HG03095 (cell line): ENCODE measurements at regions not wholly inside any gene's neighbourhood (a gene's known extent, or its start where the extent isn't known, plus 50 kb on each side); places are given as distances from the start of the nearest gene placed in this dataset.
"Not testable (repeated sequence)": the region's sequence is repeated elsewhere in the genome, so short reads cannot be mapped to it uniquely, and the experiment has no call there.

Experiments
- ATAC-seq: cut with Tn5 transposase; IDR thresholded peaks from one replicate; pipeline ENCODE4 v1.9.1; 2021; ENCODE audit warnings: moderate library complexity; ENCODE audit not compliant: unreplicated experiment

GRCh38 chr16:76797457-76797856 is 393.5 kb upstream of the MON1B start:
- no peak for ATAC-seq

- ATAC-seq, result no peak
These were observed 390.8 kb upstream of the MON1B start for GRCh38 chr16:76800196-76800595.

- ATAC-seq, result no peak
These were observed 389.6 kb upstream of the MON1B start for GRCh38 chr16:76801357-76801756.

GRCh38 chr16:76816475-76816874 is 374.5 kb upstream of the MON1B start:
- ATAC-seq, result no peak

GRCh38 chr16:76818606-76819181 is 372.3 kb upstream of the MON1B start:
- ATAC-seq, result no peak

- ATAC-seq, result no peak
These were observed 371.6 kb upstream of the MON1B start for GRCh38 chr16:76819226-76819916.

- ATAC-seq, result no peak
These were observed 366.8 kb upstream of the MON1B start for GRCh38 chr16:76824221-76824620.

- no peak for ATAC-seq
These were observed 366.2 kb upstream of the MON1B start for GRCh38 chr16:76824791-76825190.

GRCh38 chr16:76835339-76835738 is 355.7 kb upstream of the MON1B start:
- ATAC-seq, result no peak

GRCh38 chr16:76835779-76836300 is 355.1 kb upstream of the MON1B start:
- ATAC-seq, result no peak

- ATAC-seq, result no peak
These were observed 353.1 kb upstream of the MON1B start for GRCh38 chr16:76837872-76838271.

GRCh38 chr16:76854234-76854633 is 336.8 kb upstream of the MON1B start:
- ATAC-seq, result no peak

- no peak for ATAC-seq
These were observed 334.9 kb upstream of the MON1B start for GRCh38 chr16:76856112-76856511.

- ATAC-seq, result no peak
These were observed 333.6 kb upstream of the MON1B start for GRCh38 chr16:76857402-76857801.

- ATAC-seq, result no peak
These were observed 328.1 kb upstream of the MON1B start for GRCh38 chr16:76862901-76863300.

- ATAC-seq, result no peak
These were observed 324.0 kb upstream of the MON1B start for GRCh38 chr16:76866994-76867393.

- no peak for ATAC-seq
These were observed 315.1 kb upstream of the MON1B start for GRCh38 chr16:76875898-76876297.

GRCh38 chr16:76879420-76879819 is 311.6 kb upstream of the MON1B start:
- ATAC-seq, result no peak

- not testable (repeated sequence) for ATAC-seq
These were observed 310.5 kb upstream of the MON1B start for GRCh38 chr16:76880523-76880922.

- no peak for ATAC-seq
These were observed 308.9 kb upstream of the MON1B start for GRCh38 chr16:76882105-76882504.

- ATAC-seq, result no peak
These were observed 307.9 kb upstream of the MON1B start for GRCh38 chr16:76883076-76883475.

- no peak for ATAC-seq
These were observed 305.0 kb upstream of the MON1B start for GRCh38 chr16:76885776-76886537.
